ENCODE measurements at regions not wholly inside any gene's neighbourhood (a gene's known extent, or its start where the extent isn't known, plus 50 kb on each side); places are given as distances from the start of the nearest gene placed in this dataset.
"Not testable (repeated sequence)": the region's sequence is repeated elsewhere in the genome, so short reads cannot be mapped to it uniquely, and the experiment has no call there.

GRCh38 chr18:55953326-55953725, 365.3 kb upstream of the TCF4 start:
- DNase-seq (ENCODE audit: low read depth), result no peak

GRCh38 chr18:55951738-55952137, 363.7 kb upstream of the TCF4 start:
- DNase-seq (ENCODE audit: low read depth), result not testable (repeated sequence)

GRCh38 chr18:55950379-55951166, 362.6 kb upstream of the TCF4 start:
- DNase-seq (ENCODE audit: low read depth), result no peak

- DNase-seq (ENCODE audit: low read depth), result no peak
These were observed 346.8 kb upstream of the TCF4 start for GRCh38 chr18:55934821-55935220.

GRCh38 chr18:55932675-55933074, 344.7 kb upstream of the TCF4 start:
- no peak for DNase-seq (ENCODE audit: low read depth)

GRCh38 chr18:55927831-55928230, 339.8 kb upstream of the TCF4 start:
- peak; percentile 47 for DNase-seq (ENCODE audit: low read depth)

GRCh38 chr18:55925772-55926171, 337.8 kb upstream of the TCF4 start:
- DNase-seq (ENCODE audit: low read depth), result no peak

- no peak for DNase-seq (ENCODE audit: low read depth)
These were observed 332.1 kb upstream of the TCF4 start for GRCh38 chr18:55920063-55920462.

- no peak for DNase-seq (ENCODE audit: low read depth)
These were observed 330.5 kb upstream of the TCF4 start for GRCh38 chr18:55918444-55918843.

GRCh38 chr18:55912919-55913318, 324.9 kb upstream of the TCF4 start:
- no peak for DNase-seq (ENCODE audit: low read depth)

GRCh38 chr18:55912071-55912470, 324.1 kb upstream of the TCF4 start:
- DNase-seq (ENCODE audit: low read depth), result no peak

GRCh38 chr18:55910296-55910695, 322.3 kb upstream of the TCF4 start:
- no peak for DNase-seq (ENCODE audit: low read depth)

- DNase-seq (ENCODE audit: low read depth), result no peak
These were observed 320.9 kb upstream of the TCF4 start for GRCh38 chr18:55908901-55909366.

- DNase-seq (ENCODE audit: low read depth), result no peak
These were observed 319.6 kb upstream of the TCF4 start for GRCh38 chr18:55907453-55908175.

GRCh38 chr18:55906536-55906935, 318.5 kb upstream of the TCF4 start:
- no peak for DNase-seq (ENCODE audit: low read depth)

GRCh38 chr18:55903911-55904310, 315.9 kb upstream of the TCF4 start:
- no peak for DNase-seq (ENCODE audit: low read depth)

- DNase-seq (ENCODE audit: low read depth), result peak; percentile 18
These were observed 312.4 kb upstream of the TCF4 start for GRCh38 chr18:55900380-55900779.

- no peak for DNase-seq (ENCODE audit: low read depth)
These were observed 309.2 kb upstream of the TCF4 start for GRCh38 chr18:55897091-55897689.

- DNase-seq (ENCODE audit: low read depth), result no peak
These were observed 306.0 kb upstream of the TCF4 start for GRCh38 chr18:55893948-55894347.

- DNase-seq (ENCODE audit: low read depth), result not testable (repeated sequence)
These were observed 305.1 kb upstream of the TCF4 start for GRCh38 chr18:55892862-55893813.

GRCh38 chr18:55886886-55887285, 298.9 kb upstream of the TCF4 start:
- DNase-seq (ENCODE audit: low read depth), result no peak

GRCh38 chr18:55884498-55884897, 296.5 kb upstream of the TCF4 start:
- DNase-seq (ENCODE audit: low read depth), result no peak

All from HS-5 (cell line).